ENCODE measurements at regions not wholly inside any gene's neighbourhood (a gene's known extent, or its start where the extent isn't known, plus 50 kb on each side); places are given as distances from the start of the nearest gene placed in this dataset.

GRCh38 chr7:119123326-119123725 lies 898.8 kb downstream of the ANKRD7 start:
- H3K36me3 ChIP-seq (ENCODE audit: control insufficient read depth in 1 of 2, insufficient read depth in 2 of 2, low read length in 1 of 2), result no peaks in the 10 kb centered on the region
- H3K4me1 ChIP-seq (ENCODE audit: control insufficient read depth in 1 of 2, insufficient read depth in 2 of 2, low read length in 2 of 2), result no peaks in the 10 kb centered on the region
- intact Hi-C loops (cut with DNase I), result no loop called here
- ATAC-seq (ENCODE audit: low FRiP score) (no peak), DNase-seq (no peak)
- no peak overlapping the region for H3K27ac ChIP-seq (ENCODE audit: low read depth in 1 of 2, low read length in 2 of 2)
- H3K9me3 ChIP-seq (ENCODE audit: control insufficient read depth, low read length), result no peaks in the 10 kb centered on the region
- 81 to 83% methylated on average over 8 of the region's 8 CpGs for WGBS, 2 donors
- H3K27me3 ChIP-seq (ENCODE audit: control insufficient read depth in 1 of 2, insufficient read depth in 2 of 2, low read length in 1 of 2), result peaks cover 0 to under 1% of the 10 kb centered on the region in 2 donors
- no peak overlapping the region for H3K4me3 ChIP-seq (ENCODE audit: low read length in 2 of 2)

DNA sequence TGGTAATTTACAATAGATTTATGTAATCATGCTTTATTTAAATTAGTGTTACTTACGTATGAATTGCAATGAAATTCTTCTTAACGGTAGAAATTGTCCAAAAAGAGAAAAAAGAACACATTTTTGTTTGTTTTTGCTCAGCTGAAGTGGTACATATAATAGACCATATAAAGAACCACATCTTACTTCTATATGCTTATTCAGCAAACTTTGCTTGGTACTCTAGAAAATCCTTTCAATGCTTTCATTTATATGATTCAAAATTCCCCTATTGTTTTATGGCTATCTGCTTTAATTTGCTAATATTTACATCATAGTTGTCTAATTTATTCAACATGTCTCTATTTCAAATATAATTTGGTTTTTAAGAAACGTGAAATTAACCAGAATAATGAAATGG lies 903.2 kb downstream of the ANKRD7 start:
- Histone ChIP-seq H3K4me3 (ENCODE audit: low read length in 2 of 2) (no peak overlapping the region), H3K9me3 (ENCODE audit: control insufficient read depth, low read length) (no peaks in the 10 kb centered on the region), H3K27ac (ENCODE audit: low read depth in 1 of 2, low read length in 2 of 2) (no peak overlapping the region), H3K4me1 (ENCODE audit: control insufficient read depth in 1 of 2, insufficient read depth in 2 of 2, low read length in 2 of 2) (no peaks in the 10 kb centered on the region), H3K27me3 (ENCODE audit: control insufficient read depth in 1 of 2, insufficient read depth in 2 of 2, low read length in 1 of 2) (peaks cover 0 to 1% of the 10 kb centered on the region in 2 donors), H3K36me3 (ENCODE audit: control insufficient read depth in 1 of 2, insufficient read depth in 2 of 2, low read length in 1 of 2) (no peaks in the 10 kb centered on the region)
- intact Hi-C loops (cut with DNase I), result no loop called here
- no peak for ATAC-seq (ENCODE audit: low FRiP score)
- DNase-seq, result no peak
- 70 to 71% methylated on average over 3 of the region's 3 CpGs for WGBS, 2 donors

DNA sequence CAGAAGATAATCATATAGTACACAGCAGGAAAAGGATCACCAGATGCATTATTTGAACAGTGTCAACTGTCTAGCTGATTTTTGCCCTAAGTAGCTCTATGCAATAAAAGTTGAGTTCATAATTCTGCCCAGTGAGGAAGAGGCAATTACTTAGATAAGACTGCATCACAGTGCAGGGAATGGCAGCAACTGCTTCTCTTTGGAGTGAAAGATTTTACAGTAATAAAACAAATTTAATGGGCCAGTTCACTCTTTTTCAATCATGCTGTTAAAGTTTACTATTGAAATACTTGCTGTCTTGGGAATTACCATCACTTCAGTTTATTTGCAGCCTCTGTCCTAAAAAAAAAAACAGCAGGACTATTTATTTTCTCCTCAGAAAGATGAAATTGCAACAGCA lies 907.9 kb downstream of the ANKRD7 start:
- no peaks in the 10 kb centered on the region for H3K4me1 ChIP-seq (ENCODE audit: control insufficient read depth in 1 of 2, insufficient read depth in 2 of 2, low read length in 2 of 2)
- H3K27ac ChIP-seq (ENCODE audit: low read depth in 1 of 2, low read length in 2 of 2), result no peak overlapping the region
- peaks cover 0 to 1% of the 10 kb centered on the region in 2 donors for H3K27me3 ChIP-seq (ENCODE audit: control insufficient read depth in 1 of 2, insufficient read depth in 2 of 2, low read length in 1 of 2)
- no peak for ATAC-seq (ENCODE audit: low FRiP score)
- H3K4me3 ChIP-seq (ENCODE audit: low read length in 2 of 2), result no peak overlapping the region
- intact Hi-C loops (cut with DNase I), result no loop called here
- DNase-seq, result no peak
- H3K9me3 ChIP-seq (ENCODE audit: control insufficient read depth, low read length), result no peaks in the 10 kb centered on the region
- H3K36me3 ChIP-seq (ENCODE audit: control insufficient read depth in 1 of 2, insufficient read depth in 2 of 2, low read length in 1 of 2), result no peaks in the 10 kb centered on the region

- H3K36me3 ChIP-seq (ENCODE audit: control insufficient read depth in 1 of 2, insufficient read depth in 2 of 2, low read length in 1 of 2), result no peaks in the 10 kb centered on the region
- H3K9me3 ChIP-seq (ENCODE audit: control insufficient read depth, low read length), result peaks cover 12% of the 10 kb centered on the region
- H3K4me3 ChIP-seq (ENCODE audit: low read length in 2 of 2), result no peak overlapping the region
- H3K27me3 ChIP-seq (ENCODE audit: control insufficient read depth in 1 of 2, insufficient read depth in 2 of 2, low read length in 1 of 2), result no peaks in the 10 kb centered on the region
- H3K4me1 ChIP-seq (ENCODE audit: control insufficient read depth in 1 of 2, insufficient read depth in 2 of 2, low read length in 2 of 2), result no peaks in the 10 kb centered on the region
- WGBS, 2 donors, result 80 to 83% methylated on average over 1 of the region's 1 CpG
- ATAC-seq (ENCODE audit: low FRiP score) (no peak), DNase-seq (no peak)
- H3K27ac ChIP-seq (ENCODE audit: low read depth in 1 of 2, low read length in 2 of 2), result no peak overlapping the region
- intact Hi-C loops (cut with DNase I), result no loop called here
Observed at GRCh38 chr7:119167431-119167830, 942.9 kb downstream of the ANKRD7 start.

- Histone ChIP-seq H3K4me3 (ENCODE audit: low read length in 2 of 2) (no peak overlapping the region), H3K27me3 (ENCODE audit: control insufficient read depth in 1 of 2, insufficient read depth in 2 of 2, low read length in 1 of 2) (no peaks in the 10 kb centered on the region), H3K27ac (ENCODE audit: low read depth in 1 of 2, low read length in 2 of 2) (no peak overlapping the region), H3K36me3 (ENCODE audit: control insufficient read depth in 1 of 2, insufficient read depth in 2 of 2, low read length in 1 of 2) (no peaks in the 10 kb centered on the region), H3K4me1 (ENCODE audit: control insufficient read depth in 1 of 2, insufficient read depth in 2 of 2, low read length in 2 of 2) (no peaks in the 10 kb centered on the region), H3K9me3 (ENCODE audit: control insufficient read depth, low read length) (peaks cover 12% of the 10 kb centered on the region)
- 56 to 74% methylated on average over 5 of the region's 5 CpGs for WGBS, 2 donors
- no peak for DNase-seq
- no peak for ATAC-seq (ENCODE audit: low FRiP score)
- intact Hi-C loops (cut with DNase I), result loop anchor here in 1 of 2 donors (10.0 kb wide), 1 partner anchor 927 kb away; no protein-coding TSS in a partner anchor
Observed at GRCh38 chr7:119172043-119172442, 947.5 kb downstream of the ANKRD7 start.

- intact Hi-C loops (cut with DNase I), result loop anchor here (2.0 to 10.0 kb wide), 3 partner anchors 254 to 931 kb away; no protein-coding TSS in a partner anchor
- WGBS, 2 donors, result 12% methylated on average over 6 of the region's 6 CpGs
- Histone ChIP-seq H3K4me3 (ENCODE audit: low read length in 2 of 2) (no peak overlapping the region), H3K9me3 (ENCODE audit: control insufficient read depth, low read length) (no peaks in the 10 kb centered on the region), H3K36me3 (ENCODE audit: control insufficient read depth in 1 of 2, insufficient read depth in 2 of 2, low read length in 1 of 2) (no peaks in the 10 kb centered on the region), H3K27me3 (ENCODE audit: control insufficient read depth in 1 of 2, insufficient read depth in 2 of 2, low read length in 1 of 2) (no peaks in the 10 kb centered on the region), H3K27ac (ENCODE audit: low read depth in 1 of 2, low read length in 2 of 2) (no peak overlapping the region), H3K4me1 (ENCODE audit: control insufficient read depth in 1 of 2, insufficient read depth in 2 of 2, low read length in 2 of 2) (no peaks in the 10 kb centered on the region)
- DNase-seq (no peak), ATAC-seq (ENCODE audit: low FRiP score) (no peak)
Observed at GRCh38 chr7:119175911-119176627, 951.6 kb downstream of the ANKRD7 start.

GRCh38 chr7:119177863-119178262 lies 953.4 kb downstream of the ANKRD7 start:
- no peak overlapping the region for H3K27ac ChIP-seq (ENCODE audit: low read depth in 1 of 2, low read length in 2 of 2)
- H3K9me3 ChIP-seq (ENCODE audit: control insufficient read depth, low read length), result no peaks in the 10 kb centered on the region
- H3K27me3 ChIP-seq (ENCODE audit: control insufficient read depth in 1 of 2, insufficient read depth in 2 of 2, low read length in 1 of 2), result no peaks in the 10 kb centered on the region
- no peak for DNase-seq
- H3K36me3 ChIP-seq (ENCODE audit: control insufficient read depth in 1 of 2, insufficient read depth in 2 of 2, low read length in 1 of 2), result no peaks in the 10 kb centered on the region
- ATAC-seq (ENCODE audit: low FRiP score), result no peak
- no peak overlapping the region for H3K4me3 ChIP-seq (ENCODE audit: low read length in 2 of 2)
- intact Hi-C loops (cut with DNase I), result loop anchor here (5.0 to 10.0 kb wide), 2 partner anchors 256 to 933 kb away; no protein-coding TSS in a partner anchor
- no peaks in the 10 kb centered on the region for H3K4me1 ChIP-seq (ENCODE audit: control insufficient read depth in 1 of 2, insufficient read depth in 2 of 2, low read length in 2 of 2)

DNA sequence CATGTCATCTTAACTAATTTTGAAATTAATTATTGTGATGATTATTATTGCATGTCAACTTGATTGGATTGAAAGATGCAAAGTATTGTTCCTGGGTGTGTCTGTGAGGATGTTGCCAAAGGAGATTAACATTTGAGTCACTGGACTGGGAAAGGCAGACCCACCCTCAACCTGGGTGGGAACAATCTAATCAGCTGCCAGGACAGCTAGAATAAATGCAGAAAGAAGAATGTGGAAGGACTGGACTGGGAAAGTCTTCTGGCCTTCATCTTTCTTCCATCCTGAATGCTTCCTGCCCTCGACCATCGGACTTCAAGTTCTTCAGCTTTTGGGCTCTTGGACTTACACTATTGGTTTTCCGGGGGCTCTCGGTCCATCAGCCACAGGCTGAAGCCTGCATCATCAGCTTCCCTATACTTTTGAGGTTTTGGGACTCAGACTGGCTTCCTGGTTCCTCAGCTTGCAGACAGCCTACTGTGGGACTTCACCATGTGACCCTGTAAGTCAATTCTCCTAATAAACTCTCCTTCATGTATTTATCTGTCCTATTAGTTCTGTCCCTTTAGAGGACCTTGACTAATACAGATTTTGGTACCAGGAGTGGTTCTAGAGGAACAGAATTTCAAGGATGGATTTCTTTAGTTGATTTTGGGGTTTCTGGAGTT lies 959.8 kb downstream of the ANKRD7 start:
- Histone ChIP-seq H3K27me3 (ENCODE audit: control insufficient read depth in 1 of 2, insufficient read depth in 2 of 2, low read length in 1 of 2) (no peaks in the 10 kb centered on the region), H3K9me3 (ENCODE audit: control insufficient read depth, low read length) (peaks cover 2% of the 10 kb centered on the region), H3K4me3 (ENCODE audit: low read length in 2 of 2) (no peak overlapping the region), H3K4me1 (ENCODE audit: control insufficient read depth in 1 of 2, insufficient read depth in 2 of 2, low read length in 2 of 2) (no peaks in the 10 kb centered on the region), H3K36me3 (ENCODE audit: control insufficient read depth in 1 of 2, insufficient read depth in 2 of 2, low read length in 1 of 2) (no peaks in the 10 kb centered on the region), H3K27ac (ENCODE audit: low read depth in 1 of 2, low read length in 2 of 2) (no peak overlapping the region)
- no peak for ATAC-seq (ENCODE audit: low FRiP score)
- DNase-seq, result no peak
- intact Hi-C loops (cut with DNase I), result no loop called here
- WGBS, 2 donors, result 90 to 92% methylated on average over 4 of the region's 4 CpGs

DNA sequence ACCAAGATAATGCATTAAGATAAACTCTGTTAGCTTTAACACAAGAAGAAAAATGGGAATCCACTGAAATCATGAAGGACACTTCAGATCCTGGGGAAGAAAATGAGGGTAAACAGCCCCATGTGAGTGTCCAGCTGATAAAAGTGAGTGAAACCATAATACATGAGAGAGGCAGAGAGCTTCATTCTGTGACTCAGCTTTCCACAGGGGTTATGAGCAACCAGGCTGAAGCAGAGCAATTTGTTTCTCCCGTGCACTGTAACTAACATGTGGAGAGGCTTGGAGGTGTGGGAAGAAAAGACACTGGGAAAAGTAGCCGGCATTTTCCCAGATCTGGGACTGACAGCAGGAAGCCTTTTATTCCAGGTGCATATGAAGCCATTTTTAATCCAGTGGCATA lies 971.7 kb downstream of the ANKRD7 start:
- Histone ChIP-seq H3K4me3 (ENCODE audit: low read length in 2 of 2) (no peak overlapping the region), H3K27ac (ENCODE audit: low read depth in 1 of 2, low read length in 2 of 2) (no peak overlapping the region), H3K27me3 (ENCODE audit: control insufficient read depth in 1 of 2, insufficient read depth in 2 of 2, low read length in 1 of 2) (no peaks in the 10 kb centered on the region), H3K4me1 (ENCODE audit: control insufficient read depth in 1 of 2, insufficient read depth in 2 of 2, low read length in 2 of 2) (no peaks in the 10 kb centered on the region), H3K9me3 (ENCODE audit: control insufficient read depth, low read length) (no peaks in the 10 kb centered on the region), H3K36me3 (ENCODE audit: control insufficient read depth in 1 of 2, insufficient read depth in 2 of 2, low read length in 1 of 2) (no peaks in the 10 kb centered on the region)
- intact Hi-C loops (cut with DNase I), result no loop called here
- 56 to 61% methylated on average over 2 of the region's 2 CpGs for WGBS, 2 donors
- DNase-seq, result no peak
- ATAC-seq (ENCODE audit: low FRiP score), result no peak

Measured in aorta (tissue), 5 donors.